HL-60 (cell line): ENCODE measurements at regions not wholly inside any gene's neighbourhood (a gene's known extent, or its start where the extent isn't known, plus 50 kb on each side); places are given as distances from the start of the nearest gene placed in this dataset.

Experiments
- DNase-seq, 2 experiments: peaks; one replicate each; pipeline ENCODE4 v3.0.0-alpha.2; 2010 to 2020; ENCODE audit warnings: low read depth in 1 of 2, low spot score in 1 of 2
- H3K27ac ChIP-seq: fragments of 250-450 bp; sonication (Bioruptor Pico); replicated peaks from 2 replicates; pipeline ENCODE4 v1.5.1; 2020; ENCODE audit warnings: mild to moderate bottlenecking, moderate library complexity
- H3K27me3 ChIP-seq: fragments of 250-450 bp; sonication (Bioruptor Pico); 2 replicates; pipeline ENCODE4 v1.5.1; 2021; ENCODE audit warnings: mild to moderate bottlenecking, moderate library complexity; ENCODE audit not compliant: insufficient read depth, poor library complexity, severe bottlenecking
- H3K4me3 ChIP-seq: replicated peaks from 2 replicates; pipeline ENCODE4 v1.5.1; 2011; ENCODE audit warnings: mild to moderate bottlenecking, control low read depth, low read length; ENCODE audit not compliant: insufficient read depth
- GABPA ChIP-seq: IDR thresholded peaks from 2 replicates; pipeline ENCODE4 v1.6.1; 2012; ENCODE audit warnings: low read depth
- POLR2AphosphoS5 ChIP-seq: IDR thresholded peaks from 2 replicates; pipeline ENCODE4 v1.6.1; 2012; ENCODE audit warnings: low read depth
- SPI1 ChIP-seq: IDR thresholded peaks from 2 replicates; pipeline ENCODE4 v1.6.1; 2012; ENCODE audit warnings: low read depth, mild to moderate bottlenecking, borderline replicate concordance
- TF ChIP-seq, protein P1 (sequence below): IDR thresholded peaks from one replicate; pipeline ENCODE4 v1.5.1; 2011; ENCODE audit warnings: low read length, control low read depth, inconsistent platforms; ENCODE audit not compliant: insufficient read depth
- TF ChIP-seq, protein P2 (sequence below): IDR thresholded peaks from 2 replicates; pipeline ENCODE4 v1.6.1; 2012; ENCODE audit warnings: low read depth; ENCODE audit not compliant: insufficient replicate concordance

DNA sequence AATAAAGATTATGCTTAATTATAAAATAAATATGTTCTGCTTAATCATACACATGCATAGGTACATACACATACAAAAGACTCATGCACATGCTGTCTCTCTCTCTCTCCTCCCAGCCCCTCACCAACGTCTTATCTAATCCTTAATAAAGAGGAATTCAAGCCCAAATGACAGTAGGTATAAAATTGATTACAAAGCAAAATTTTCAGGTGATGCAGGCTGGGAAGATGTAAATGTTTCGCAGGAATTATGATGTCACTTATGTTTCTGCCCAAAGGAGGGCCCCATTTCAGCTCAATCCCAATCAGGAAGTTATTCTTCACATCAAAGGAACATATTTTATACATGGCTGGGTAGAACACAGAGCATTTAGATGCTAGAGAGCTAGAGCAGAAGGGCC is 284.6 kb upstream of the ID4 start:
- no peak for TF ChIP-seq POLR2AphosphoS5
- TF ChIP-seq GABPA, result no peak
- TF ChIP-seq, protein P1, sequence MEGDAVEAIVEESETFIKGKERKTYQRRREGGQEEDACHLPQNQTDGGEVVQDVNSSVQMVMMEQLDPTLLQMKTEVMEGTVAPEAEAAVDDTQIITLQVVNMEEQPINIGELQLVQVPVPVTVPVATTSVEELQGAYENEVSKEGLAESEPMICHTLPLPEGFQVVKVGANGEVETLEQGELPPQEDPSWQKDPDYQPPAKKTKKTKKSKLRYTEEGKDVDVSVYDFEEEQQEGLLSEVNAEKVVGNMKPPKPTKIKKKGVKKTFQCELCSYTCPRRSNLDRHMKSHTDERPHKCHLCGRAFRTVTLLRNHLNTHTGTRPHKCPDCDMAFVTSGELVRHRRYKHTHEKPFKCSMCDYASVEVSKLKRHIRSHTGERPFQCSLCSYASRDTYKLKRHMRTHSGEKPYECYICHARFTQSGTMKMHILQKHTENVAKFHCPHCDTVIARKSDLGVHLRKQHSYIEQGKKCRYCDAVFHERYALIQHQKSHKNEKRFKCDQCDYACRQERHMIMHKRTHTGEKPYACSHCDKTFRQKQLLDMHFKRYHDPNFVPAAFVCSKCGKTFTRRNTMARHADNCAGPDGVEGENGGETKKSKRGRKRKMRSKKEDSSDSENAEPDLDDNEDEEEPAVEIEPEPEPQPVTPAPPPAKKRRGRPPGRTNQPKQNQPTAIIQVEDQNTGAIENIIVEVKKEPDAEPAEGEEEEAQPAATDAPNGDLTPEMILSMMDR, result no peak
- TF ChIP-seq, protein P2, sequence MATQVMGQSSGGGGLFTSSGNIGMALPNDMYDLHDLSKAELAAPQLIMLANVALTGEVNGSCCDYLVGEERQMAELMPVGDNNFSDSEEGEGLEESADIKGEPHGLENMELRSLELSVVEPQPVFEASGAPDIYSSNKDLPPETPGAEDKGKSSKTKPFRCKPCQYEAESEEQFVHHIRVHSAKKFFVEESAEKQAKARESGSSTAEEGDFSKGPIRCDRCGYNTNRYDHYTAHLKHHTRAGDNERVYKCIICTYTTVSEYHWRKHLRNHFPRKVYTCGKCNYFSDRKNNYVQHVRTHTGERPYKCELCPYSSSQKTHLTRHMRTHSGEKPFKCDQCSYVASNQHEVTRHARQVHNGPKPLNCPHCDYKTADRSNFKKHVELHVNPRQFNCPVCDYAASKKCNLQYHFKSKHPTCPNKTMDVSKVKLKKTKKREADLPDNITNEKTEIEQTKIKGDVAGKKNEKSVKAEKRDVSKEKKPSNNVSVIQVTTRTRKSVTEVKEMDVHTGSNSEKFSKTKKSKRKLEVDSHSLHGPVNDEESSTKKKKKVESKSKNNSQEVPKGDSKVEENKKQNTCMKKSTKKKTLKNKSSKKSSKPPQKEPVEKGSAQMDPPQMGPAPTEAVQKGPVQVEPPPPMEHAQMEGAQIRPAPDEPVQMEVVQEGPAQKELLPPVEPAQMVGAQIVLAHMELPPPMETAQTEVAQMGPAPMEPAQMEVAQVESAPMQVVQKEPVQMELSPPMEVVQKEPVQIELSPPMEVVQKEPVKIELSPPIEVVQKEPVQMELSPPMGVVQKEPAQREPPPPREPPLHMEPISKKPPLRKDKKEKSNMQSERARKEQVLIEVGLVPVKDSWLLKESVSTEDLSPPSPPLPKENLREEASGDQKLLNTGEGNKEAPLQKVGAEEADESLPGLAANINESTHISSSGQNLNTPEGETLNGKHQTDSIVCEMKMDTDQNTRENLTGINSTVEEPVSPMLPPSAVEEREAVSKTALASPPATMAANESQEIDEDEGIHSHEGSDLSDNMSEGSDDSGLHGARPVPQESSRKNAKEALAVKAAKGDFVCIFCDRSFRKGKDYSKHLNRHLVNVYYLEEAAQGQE, result no peak
- TF ChIP-seq SPI1, result no peak
- Histone ChIP-seq H3K27me3 (no peaks in the 10 kb centered on the region), H3K4me3 (no peak overlapping the region), H3K27ac (no peak overlapping the region)
- no peak for DNase-seq

DNA sequence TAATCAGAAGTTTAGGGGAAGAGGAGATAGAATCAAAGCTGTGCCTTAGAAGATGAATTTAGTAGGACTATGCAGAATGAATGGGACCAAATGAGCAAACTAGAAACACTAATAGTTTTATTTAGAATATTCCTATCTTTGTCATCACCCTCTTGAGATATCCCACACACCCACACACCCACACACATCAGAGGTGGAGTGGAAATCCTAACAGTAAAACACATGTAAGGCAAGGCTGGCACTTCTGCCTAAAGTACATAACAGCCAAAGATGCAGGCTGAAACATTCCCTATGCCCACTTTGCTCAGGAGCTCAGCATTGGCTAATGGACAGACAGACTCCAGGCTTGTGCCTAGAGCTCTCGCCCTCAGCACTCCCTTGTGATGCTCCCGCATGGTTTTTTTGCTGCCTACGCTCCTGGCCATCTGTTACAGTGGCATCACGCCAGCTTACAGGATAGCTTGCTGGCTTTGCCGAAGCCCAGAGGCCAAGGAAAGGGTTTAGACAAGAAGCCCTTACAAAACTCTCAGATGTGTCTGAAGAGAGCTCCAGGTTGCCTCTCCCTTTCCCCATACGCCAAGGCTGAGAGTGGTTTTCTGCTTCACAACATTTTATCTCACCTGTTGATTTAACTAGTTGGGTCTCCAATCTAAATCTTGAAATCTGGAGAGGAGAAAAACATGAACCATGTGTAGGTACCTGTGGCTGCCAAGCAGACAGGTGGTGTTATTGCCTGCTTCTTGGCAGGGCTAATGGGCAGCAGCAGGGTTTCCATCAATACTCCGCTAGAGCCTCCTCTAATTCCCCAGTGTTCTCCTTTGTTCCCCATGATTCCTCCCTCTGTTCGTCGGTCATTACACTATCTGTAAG is 282.6 kb upstream of the ID4 start:
- Histone ChIP-seq H3K4me3 (no peak overlapping the region), H3K27me3 (no peaks in the 10 kb centered on the region), H3K27ac (no peak overlapping the region)
- TF ChIP-seq, protein P2, result no peak
- no peak for TF ChIP-seq POLR2AphosphoS5
- TF ChIP-seq, protein P1, result no peak
- TF ChIP-seq SPI1, result no peak
- no peak for TF ChIP-seq GABPA
- no peak for DNase-seq

DNA sequence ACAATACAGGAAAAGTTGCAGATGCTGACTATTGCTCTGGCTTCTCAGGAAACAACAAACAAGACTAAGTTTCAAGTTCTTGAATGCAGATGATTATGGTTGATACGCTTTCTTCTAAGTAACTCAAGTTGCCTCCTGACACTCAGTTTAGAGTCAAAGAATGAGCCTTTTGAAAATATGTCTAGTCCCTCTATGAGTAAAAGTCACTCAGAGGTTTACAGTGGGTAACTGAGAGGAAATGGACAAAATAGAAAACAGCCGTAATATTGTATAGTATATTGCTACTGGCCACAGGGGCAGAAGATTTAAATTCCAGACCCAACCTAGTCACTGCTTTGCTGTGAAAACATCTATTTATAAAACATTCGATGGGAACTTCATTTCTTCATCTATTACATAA is 280.0 kb upstream of the ID4 start:
- H3K4me3 ChIP-seq, result no peak overlapping the region
- no peaks in the 10 kb centered on the region for H3K27me3 ChIP-seq
- no peak overlapping the region for H3K27ac ChIP-seq
- TF ChIP-seq, protein P2, result no peak
- TF ChIP-seq SPI1 (no peak), POLR2AphosphoS5 (no peak), GABPA (no peak)
- TF ChIP-seq, protein P1, result no peak
- no peak for DNase-seq
